B cell (primary cell): ENCODE measurements at regions not wholly inside any gene's neighbourhood (a gene's known extent, or its start where the extent isn't known, plus 50 kb on each side); places are given as distances from the start of the nearest gene placed in this dataset.

Experiments
- ATAC-seq: fragments of 200-7000 bp; cut with Tn5 transposase; one replicate; pipeline ENCODE4 v1.10.0; 2021; ENCODE audit warnings: low read depth, mild to moderate bottlenecking, moderate number of reproducible peaks, moderate library complexity
- CTCF ChIA-PET: fragments of 350-600 bp; sonication (Branson Sonifier 250); formaldehyde crosslinking; loops from one replicate; lab custom pipeline; 2021; ENCODE audit warnings: antibody characterized with exemption, inconsistent platforms; lab: Charles Lee
- POLR2A ChIA-PET: fragments of 350-600 bp; sonication (Branson Sonifier 250); formaldehyde crosslinking; loops from one replicate; lab custom pipeline; 2021; ENCODE audit warnings: antibody characterized with exemption; lab: Charles Lee
- DNase-seq: peaks from one replicate; pipeline ENCODE4 v3.0.0; 2013
- H2AFZ ChIP-seq: 2 replicates; pipeline ENCODE4 v1.6.1; 2012; ENCODE audit warnings: mild to moderate bottlenecking, low read depth, low read length; ENCODE audit not compliant: insufficient read depth, poor library complexity, severe bottlenecking
- H3K27ac ChIP-seq, 2 donors: 1 replicate in 1 of 2; 2 replicates in 1 of 2; pipeline ENCODE4 v1.5.1; 2012 to 2013; ENCODE audit warnings: low read length in 2 of 2, mild to moderate bottlenecking in 2 of 2, moderate library complexity in 1 of 2
- H3K27me3 ChIP-seq, 4 experiments: fragments of 200-600 bp in 1 of 4; sonication (generic) in 1 of 4; replicated peaks in 1 of 4; 1 replicate in 2 of 4; 2 replicates in 2 of 4; pipeline versions ENCODE4 v1.6.1 to v1.7.0; 2013 to 2016; ENCODE audit warnings: low read length in 3 of 4, mild to moderate bottlenecking in 2 of 4, mixed read lengths in 1 of 4, moderate library complexity in 1 of 4; ENCODE audit not compliant: insufficient read depth in 4 of 4, control insufficient read depth in 3 of 4; ENCODE audit errors: control extremely low read depth in 1 of 4
- H3K36me3 ChIP-seq, 2 experiments: replicated peaks in 1 of 2; 1 replicate in 1 of 2; 2 replicates in 1 of 2; pipeline versions ENCODE4 v1.6.1 to v1.7.1; 2013; ENCODE audit warnings: low read length in 1 of 2; ENCODE audit not compliant: insufficient read depth in 2 of 2, control insufficient read depth in 1 of 2; ENCODE audit errors: control extremely low read depth in 1 of 2, extremely low read depth in 1 of 2
- H3K4me1 ChIP-seq, 2 donors: fragments of 200-600 bp in 1 of 2; sonication (generic) in 1 of 2; 1 replicate in 1 of 2; 2 replicates in 1 of 2; pipeline versions ENCODE4 v1.5.1 to v1.6.1; 2013 to 2017; ENCODE audit warnings: low read length in 2 of 2; ENCODE audit not compliant: control insufficient read depth in 2 of 2, insufficient read depth in 2 of 2
- H3K4me2 ChIP-seq: replicated peaks from 2 replicates; pipeline ENCODE3; 2012; ENCODE audit warnings: mild to moderate bottlenecking, low read depth, low read length; ENCODE audit not compliant: poor library complexity, severe bottlenecking
- H3K4me3 ChIP-seq, 5 experiments: fragments of 200-600 bp in 1 of 5; sonication (generic) in 1 of 5; 1 replicate in 3 of 5; 2 replicates in 2 of 5; pipeline versions ENCODE4 v1.5.1 to v1.7.0; 2011 to 2016; ENCODE audit warnings: low read length in 4 of 5, mild to moderate bottlenecking in 4 of 5, low read depth in 2 of 5, control low read depth in 1 of 5, moderate library complexity in 1 of 5; ENCODE audit not compliant: insufficient read depth in 1 of 5; ENCODE audit errors: control extremely low read depth in 1 of 5, extremely low read depth in 1 of 5
- H3K79me2 ChIP-seq: fragments of 200-600 bp; sonication (generic); one replicate; pipeline ENCODE4 v1.6.0; 2016; ENCODE audit warnings: low read length; ENCODE audit not compliant: control insufficient read depth, insufficient read depth
- H3K9ac ChIP-seq: fragments of 200-600 bp; sonication (generic); 2 replicates; pipeline ENCODE4 v1.6.1; 2017; ENCODE audit warnings: mild to moderate bottlenecking, low read length, moderate library complexity
- H3K9me3 ChIP-seq, 3 donors: one replicate each; pipeline versions ENCODE4 v1.6.1 to v1.7.1; 2013; ENCODE audit warnings: low read length in 2 of 3; ENCODE audit not compliant: control insufficient read depth in 2 of 3, insufficient read depth in 1 of 3; ENCODE audit errors: control extremely low read depth in 1 of 3
- H4K20me1 ChIP-seq: 2 replicates; pipeline ENCODE4 v1.6.0; 2012; ENCODE audit warnings: mild to moderate bottlenecking, low read length; ENCODE audit not compliant: insufficient read depth, control insufficient read depth, poor library complexity, severe bottlenecking
- H3K27ac Mint-ChIP-seq: one replicate; pipeline ENCODE4 v1.8.0; 2021; ENCODE audit warnings: mixed read lengths
- H3K27me3 Mint-ChIP-seq: one replicate; pipeline ENCODE4 v1.8.0; 2021; ENCODE audit warnings: mixed read lengths
- H3K4me1 Mint-ChIP-seq: one replicate; pipeline ENCODE4 v1.8.0; 2021; ENCODE audit warnings: mixed read lengths
- H3K4me3 Mint-ChIP-seq: one replicate; pipeline ENCODE4 v1.8.0; 2021; ENCODE audit warnings: mixed read lengths
- H3K9me3 Mint-ChIP-seq: one replicate; pipeline ENCODE4 v1.8.0; 2022; ENCODE audit warnings: mixed read lengths; ENCODE audit not compliant: insufficient read depth
- CTCF ChIP-seq: fragments of 200-600 bp; IDR thresholded peaks from one replicate; pipeline ENCODE4 v1.8.0; 2022; ENCODE audit warnings: antibody characterized with exemption, mild to moderate bottlenecking
- EZH2 ChIP-seq: IDR thresholded peaks from 2 replicates; pipeline ENCODE4 v1.6.1; 2012; ENCODE audit warnings: borderline replicate concordance, low read depth, mild to moderate bottlenecking, moderate library complexity, low read length; ENCODE audit not compliant: insufficient read depth, poor library complexity, severe bottlenecking
- WGBS: methylation state at CpG from one replicate; pipeline ENCODE4 v1.1.5; 2013; ENCODE audit warnings: missing lambda C conversion rate; ENCODE audit not compliant: insufficient coverage; 5-methylcytosine and 5-hydroxymethylcytosine counted together
- intact Hi-C: fragments of 100-400 bp; cut with micrococcal nuclease; formaldehyde crosslinking; loops from one replicate; pipeline ENCODE4 v1.10.0; 2022

GRCh38 chr4:28565396-28565795 lies 1704.8 kb downstream of the STIM2 start:
- Histone ChIP-seq H3K27ac (no peak overlapping the region), H3K27me3 (no peaks in the 10 kb centered on the region), H4K20me1 (no peaks in the 10 kb centered on the region), H3K9me3 (peaks cover 0 to 15% (median 2%) of the 10 kb centered on the region in 3 donors), H3K4me1 (no peaks in the 10 kb centered on the region), H3K9ac (no peak overlapping the region), H2AFZ (no peak overlapping the region), H3K4me3 (no peak overlapping the region), H3K4me2 (no peak overlapping the region), H3K36me3 (no peaks in the 10 kb centered on the region), H3K79me2 (no peaks in the 10 kb centered on the region)
- TF ChIP-seq CTCF (no peak), EZH2 (no peak)
- Mint-ChIP-seq H3K4me1 (no peaks in the 10 kb centered on the region), H3K27ac (no peak overlapping the region), H3K4me3 (no peak overlapping the region), H3K9me3 (peaks cover 6% of the 10 kb centered on the region), H3K27me3 (no peaks in the 10 kb centered on the region)
- intact Hi-C loops, result no loop called here
- ChIA-PET POLR2A (no interaction called here), CTCF (no interaction called here)
- no peak for ATAC-seq
- DNase-seq, result no peak
- WGBS, result no CpG with 5 or more reads among the region's 2 CpGs

- Histone ChIP-seq H3K27ac (no peak overlapping the region), H3K4me2 (no peak overlapping the region), H3K79me2 (no peaks in the 10 kb centered on the region), H3K27me3 (no peaks in the 10 kb centered on the region), H4K20me1 (no peaks in the 10 kb centered on the region), H3K4me3 (no peak overlapping the region), H2AFZ (no peak overlapping the region), H3K9ac (no peak overlapping the region), H3K4me1 (no peaks in the 10 kb centered on the region), H3K36me3 (no peaks in the 10 kb centered on the region), H3K9me3 (no peaks in the 10 kb centered on the region)
- H3K27ac Mint-ChIP-seq, result no peak overlapping the region
- ChIA-PET CTCF (no interaction called here), POLR2A (no interaction called here)
- H3K27me3 Mint-ChIP-seq, result no peaks in the 10 kb centered on the region
- TF ChIP-seq EZH2 (no peak), CTCF (no peak)
- H3K4me1 Mint-ChIP-seq, result no peaks in the 10 kb centered on the region
- DNase-seq (no peak), ATAC-seq (no peak)
- no peaks in the 10 kb centered on the region for H3K9me3 Mint-ChIP-seq
- no CpG with 5 or more reads among the region's 2 CpGs for WGBS
- H3K4me3 Mint-ChIP-seq, result no peak overlapping the region
- intact Hi-C loops, result no loop called here
Measured at GRCh38 chr4:28600958-28601357, 1740.3 kb downstream of the STIM2 start.
